B cell (primary cell): ENCODE measurements at regions not wholly inside any gene's neighbourhood (a gene's known extent, or its start where the extent isn't known, plus 50 kb on each side); places are given as distances from the start of the nearest gene placed in this dataset.

ENCODE experiments used
- EZH2 ChIP-seq: IDR thresholded peaks from 2 replicates; pipeline ENCODE4 v1.6.1; 2012; ENCODE audit warnings: borderline replicate concordance, low read depth, mild to moderate bottlenecking, moderate library complexity, low read length; ENCODE audit not compliant: insufficient read depth, poor library complexity, severe bottlenecking
- TF ChIP-seq, protein P1 (sequence below): fragments of 200-600 bp; IDR thresholded peaks from one replicate; pipeline ENCODE4 v1.8.0; 2022; ENCODE audit warnings: antibody characterized with exemption, mild to moderate bottlenecking

DNA sequence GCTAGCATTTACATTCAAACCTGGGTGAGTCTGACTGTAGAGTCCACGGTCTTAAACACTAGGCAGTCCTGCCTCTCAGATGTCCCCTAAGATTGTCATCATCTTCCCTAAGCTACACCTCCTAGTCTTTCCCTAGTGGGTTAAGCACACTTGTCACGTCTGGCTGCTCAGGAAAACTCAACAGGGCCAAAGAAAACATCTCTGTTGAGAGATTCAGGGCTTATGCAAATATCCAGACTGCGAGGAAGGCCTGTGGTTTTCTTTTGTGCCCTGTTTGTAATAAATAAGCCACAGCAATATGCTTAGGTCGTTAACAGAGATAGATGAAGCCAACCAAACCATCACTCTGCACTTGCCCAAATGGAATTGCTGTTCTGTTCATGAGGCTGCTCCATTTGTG lies 472.6 kb upstream of the DEPDC1 start:
- TF ChIP-seq, protein P1, sequence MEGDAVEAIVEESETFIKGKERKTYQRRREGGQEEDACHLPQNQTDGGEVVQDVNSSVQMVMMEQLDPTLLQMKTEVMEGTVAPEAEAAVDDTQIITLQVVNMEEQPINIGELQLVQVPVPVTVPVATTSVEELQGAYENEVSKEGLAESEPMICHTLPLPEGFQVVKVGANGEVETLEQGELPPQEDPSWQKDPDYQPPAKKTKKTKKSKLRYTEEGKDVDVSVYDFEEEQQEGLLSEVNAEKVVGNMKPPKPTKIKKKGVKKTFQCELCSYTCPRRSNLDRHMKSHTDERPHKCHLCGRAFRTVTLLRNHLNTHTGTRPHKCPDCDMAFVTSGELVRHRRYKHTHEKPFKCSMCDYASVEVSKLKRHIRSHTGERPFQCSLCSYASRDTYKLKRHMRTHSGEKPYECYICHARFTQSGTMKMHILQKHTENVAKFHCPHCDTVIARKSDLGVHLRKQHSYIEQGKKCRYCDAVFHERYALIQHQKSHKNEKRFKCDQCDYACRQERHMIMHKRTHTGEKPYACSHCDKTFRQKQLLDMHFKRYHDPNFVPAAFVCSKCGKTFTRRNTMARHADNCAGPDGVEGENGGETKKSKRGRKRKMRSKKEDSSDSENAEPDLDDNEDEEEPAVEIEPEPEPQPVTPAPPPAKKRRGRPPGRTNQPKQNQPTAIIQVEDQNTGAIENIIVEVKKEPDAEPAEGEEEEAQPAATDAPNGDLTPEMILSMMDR = no peak
- no peak for TF ChIP-seq EZH2
